ENCODE measurements at regions not wholly inside any gene's neighbourhood (a gene's known extent, or its start where the extent isn't known, plus 50 kb on each side); places are given as distances from the start of the nearest gene placed in this dataset.

DNA sequence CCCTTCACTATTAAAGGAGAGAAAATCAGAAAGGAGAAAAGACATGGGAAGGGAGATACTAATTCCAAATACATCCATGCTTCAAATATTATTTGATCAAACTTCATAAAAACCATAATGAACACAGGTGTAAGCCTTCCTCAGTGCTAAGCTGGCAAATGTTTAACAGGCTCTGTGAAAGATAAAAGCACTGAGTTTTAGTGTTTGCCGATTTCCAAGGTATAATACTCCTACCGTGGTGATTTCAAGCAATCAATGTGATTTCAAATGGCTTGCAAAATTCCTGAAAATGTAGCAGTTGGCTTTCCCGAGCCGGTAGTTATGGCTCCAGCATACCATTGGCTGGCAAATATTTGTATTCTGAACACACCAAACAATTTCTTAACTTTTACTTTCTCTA, 732.3 kb upstream of the GOLIM4 start:
- TF ChIP-seq, protein P1, sequence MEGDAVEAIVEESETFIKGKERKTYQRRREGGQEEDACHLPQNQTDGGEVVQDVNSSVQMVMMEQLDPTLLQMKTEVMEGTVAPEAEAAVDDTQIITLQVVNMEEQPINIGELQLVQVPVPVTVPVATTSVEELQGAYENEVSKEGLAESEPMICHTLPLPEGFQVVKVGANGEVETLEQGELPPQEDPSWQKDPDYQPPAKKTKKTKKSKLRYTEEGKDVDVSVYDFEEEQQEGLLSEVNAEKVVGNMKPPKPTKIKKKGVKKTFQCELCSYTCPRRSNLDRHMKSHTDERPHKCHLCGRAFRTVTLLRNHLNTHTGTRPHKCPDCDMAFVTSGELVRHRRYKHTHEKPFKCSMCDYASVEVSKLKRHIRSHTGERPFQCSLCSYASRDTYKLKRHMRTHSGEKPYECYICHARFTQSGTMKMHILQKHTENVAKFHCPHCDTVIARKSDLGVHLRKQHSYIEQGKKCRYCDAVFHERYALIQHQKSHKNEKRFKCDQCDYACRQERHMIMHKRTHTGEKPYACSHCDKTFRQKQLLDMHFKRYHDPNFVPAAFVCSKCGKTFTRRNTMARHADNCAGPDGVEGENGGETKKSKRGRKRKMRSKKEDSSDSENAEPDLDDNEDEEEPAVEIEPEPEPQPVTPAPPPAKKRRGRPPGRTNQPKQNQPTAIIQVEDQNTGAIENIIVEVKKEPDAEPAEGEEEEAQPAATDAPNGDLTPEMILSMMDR (IDR thresholded peaks at IDR 0.05): no peak
- no peak for TF ChIP-seq POLR2A (IDR thresholded peaks at IDR 0.05)

All from testis (tissue), 2 donors.